Effector memory CD8-positive, alpha-beta T cell (primary cell): ENCODE measurements at regions not wholly inside any gene's neighbourhood (a gene's known extent, or its start where the extent isn't known, plus 50 kb on each side); places are given as distances from the start of the nearest gene placed in this dataset.

Source experiments
- ATAC-seq: fragments of 150-1000 bp; cut with Tn5 transposase; replicated peaks from 2 replicates; pipeline ENCODE4 v1.10.0; 2021; ENCODE audit warnings: mild to moderate bottlenecking, moderate library complexity
- DNase-seq, 3 experiments: peaks; one replicate each; pipeline ENCODE4 v3.0.0; 2021
- H3K27ac Mint-ChIP-seq, 2 donors: one replicate each; pipeline ENCODE4 v1.8.0; 2022; ENCODE audit warnings: mild to moderate bottlenecking in 2 of 2, mixed read lengths in 2 of 2, moderate library complexity in 2 of 2
- H3K27me3 Mint-ChIP-seq, 2 donors: one replicate each; pipeline ENCODE4 v1.8.0; 2022; ENCODE audit warnings: mixed read lengths in 2 of 2
- H3K36me3 Mint-ChIP-seq: one replicate; pipeline ENCODE4 v1.8.0; 2022; ENCODE audit warnings: mild to moderate bottlenecking, moderate library complexity, mixed read lengths; ENCODE audit not compliant: insufficient read depth
- H3K4me1 Mint-ChIP-seq, 2 donors: one replicate each; pipeline ENCODE4 v1.8.0; 2022; ENCODE audit warnings: low read depth in 2 of 2, mixed read lengths in 2 of 2
- H3K4me3 Mint-ChIP-seq, 2 donors: one replicate each; pipeline ENCODE4 v1.8.0; 2022; ENCODE audit warnings: mild to moderate bottlenecking in 2 of 2, mixed read lengths in 2 of 2, moderate library complexity in 2 of 2
- H3K9me3 Mint-ChIP-seq, 2 donors: one replicate each; pipeline ENCODE4 v1.8.0; 2022; ENCODE audit warnings: mixed read lengths in 2 of 2

- Mint-ChIP-seq H3K4me1 (no peaks in the 10 kb centered on the region), H3K36me3 (no peaks in the 10 kb centered on the region), H3K27ac (no peak overlapping the region), H3K4me3 (no peak overlapping the region), H3K27me3 (peaks cover 5 to 8% of the 10 kb centered on the region in 2 donors), H3K9me3 (no peaks in the 10 kb centered on the region)
- no peak for DNase-seq
- ATAC-seq, result no peak
Measured at GRCh38 chr2:12663306-12664037, 53.3 kb upstream of the TRIB2 start.

- no peaks in the 10 kb centered on the region for H3K4me1 Mint-ChIP-seq
- H3K9me3 Mint-ChIP-seq, result no peaks in the 10 kb centered on the region
- ATAC-seq (no peak), DNase-seq (no peak)
- no peaks in the 10 kb centered on the region for H3K36me3 Mint-ChIP-seq
- H3K27ac Mint-ChIP-seq, result no peak overlapping the region
- H3K27me3 Mint-ChIP-seq, result peaks cover 5 to 8% of the 10 kb centered on the region in 2 donors
- no peak overlapping the region for H3K4me3 Mint-ChIP-seq
Measured at GRCh38 chr2:12665334-12665733, 51.4 kb upstream of the TRIB2 start.

- Mint-ChIP-seq H3K27me3 (peaks cover 5 to 8% of the 10 kb centered on the region in 2 donors), H3K9me3 (no peaks in the 10 kb centered on the region), H3K27ac (no peak overlapping the region), H3K4me1 (no peaks in the 10 kb centered on the region), H3K4me3 (no peak overlapping the region), H3K36me3 (no peaks in the 10 kb centered on the region)
- no peak for ATAC-seq
- no peak for DNase-seq
Measured at GRCh38 chr2:12666445-12666844, 50.3 kb upstream of the TRIB2 start.
